Activated CD8-positive, alpha-beta T cell treated with anti-CD3 and anti-CD28 coated beads, Interleukin-2, amount 10 ng/mL, durations not matched to agents 7 days and 5 days (primary cell): ENCODE measurements at regions not wholly inside any gene's neighbourhood (a gene's known extent, or its start where the extent isn't known, plus 50 kb on each side); places are given as distances from the start of the nearest gene placed in this dataset.

Experiments
- ATAC-seq: fragments of 150-1000 bp; cut with Tn5 transposase; one replicate; pipeline ENCODE4 v1.10.0; 2021; ENCODE audit warnings: moderate library complexity
- CTCF ChIA-PET: fragments of 350-600 bp; sonication (Branson Sonifier 250); formaldehyde crosslinking; loops from one replicate; lab custom pipeline; 2021; ENCODE audit warnings: antibody characterized with exemption; lab: Charles Lee
- POLR2A ChIA-PET: fragments of 350-600 bp; sonication (Branson Sonifier 250); formaldehyde crosslinking; loops from one replicate; lab custom pipeline; 2021; ENCODE audit warnings: antibody characterized with exemption; lab: Charles Lee
- DNase-seq: peaks from one replicate; pipeline ENCODE4 v3.0.0-alpha.2; 2020
- H3K27ac Mint-ChIP-seq: one replicate; pipeline ENCODE4 v1.8.0; 2021; ENCODE audit warnings: mild to moderate bottlenecking, mixed read lengths
- H3K27me3 Mint-ChIP-seq: one replicate; pipeline ENCODE4 v1.8.0; 2021; ENCODE audit warnings: low read depth, mixed read lengths
- H3K36me3 Mint-ChIP-seq: one replicate; pipeline ENCODE4 v1.8.0; 2021; ENCODE audit warnings: low read depth, mixed read lengths
- H3K4me1 Mint-ChIP-seq: one replicate; pipeline ENCODE4 v1.8.0; 2021; ENCODE audit warnings: low read depth, mixed read lengths
- H3K4me3 Mint-ChIP-seq: one replicate; pipeline ENCODE4 v1.8.0; 2021; ENCODE audit warnings: mild to moderate bottlenecking, mixed read lengths
- H3K9me3 Mint-ChIP-seq: one replicate; pipeline ENCODE4 v1.8.0; 2022; ENCODE audit warnings: mixed read lengths; ENCODE audit not compliant: insufficient read depth

- ChIA-PET POLR2A (no interaction called here), CTCF (no interaction called here)
- H3K4me1 Mint-ChIP-seq: no peaks in the 10 kb centered on the region
- H3K4me3 Mint-ChIP-seq: no peak overlapping the region
- no peak for ATAC-seq
- H3K27me3 Mint-ChIP-seq: no peaks in the 10 kb centered on the region
- H3K27ac Mint-ChIP-seq: no peak overlapping the region
- no peaks in the 10 kb centered on the region for H3K36me3 Mint-ChIP-seq
- DNase-seq: no peak
- H3K9me3 Mint-ChIP-seq: no peaks in the 10 kb centered on the region
Measured at GRCh38 chr10:111822661-111823060, 360.9 kb downstream of the GPAM start.

GRCh38 chr10:111824128-111824527, 359.4 kb downstream of the GPAM start:
- CTCF ChIA-PET: no interaction called here
- no peaks in the 10 kb centered on the region for H3K9me3 Mint-ChIP-seq
- H3K4me1 Mint-ChIP-seq: no peaks in the 10 kb centered on the region

GRCh38 chr10:111830359-111830758, 353.2 kb downstream of the GPAM start:
- no peak overlapping the region for H3K27ac Mint-ChIP-seq
- no peaks in the 10 kb centered on the region for H3K27me3 Mint-ChIP-seq
- no peaks in the 10 kb centered on the region for H3K36me3 Mint-ChIP-seq
- no peaks in the 10 kb centered on the region for H3K4me1 Mint-ChIP-seq
- DNase-seq: no peak
- no peak for ATAC-seq
- ChIA-PET CTCF (no interaction called here), POLR2A (no interaction called here)
- H3K9me3 Mint-ChIP-seq: no peaks in the 10 kb centered on the region
- H3K4me3 Mint-ChIP-seq: no peak overlapping the region

More at GRCh38 chr10:111824128-111824527, 359.4 kb downstream of the GPAM start:
- H3K4me3 Mint-ChIP-seq: no peak overlapping the region
- POLR2A ChIA-PET: no interaction called here
- H3K27ac Mint-ChIP-seq: no peak overlapping the region
- DNase-seq (no peak), ATAC-seq (no peak)
- no peaks in the 10 kb centered on the region for H3K36me3 Mint-ChIP-seq
- H3K27me3 Mint-ChIP-seq: no peaks in the 10 kb centered on the region

GRCh38 chr10:111831058-111831457, 352.5 kb downstream of the GPAM start:
- POLR2A ChIA-PET: no interaction called here

GRCh38 chr10:111833251-111833650, 350.3 kb downstream of the GPAM start:
- ChIA-PET CTCF (no interaction called here), POLR2A (no interaction called here)
- H3K4me1 Mint-ChIP-seq: no peaks in the 10 kb centered on the region
- H3K27me3 Mint-ChIP-seq: no peaks in the 10 kb centered on the region
- DNase-seq (no peak), ATAC-seq (no peak)
- H3K27ac Mint-ChIP-seq: no peak overlapping the region
- no peaks in the 10 kb centered on the region for H3K9me3 Mint-ChIP-seq
- H3K36me3 Mint-ChIP-seq: no peaks in the 10 kb centered on the region
- no peak overlapping the region for H3K4me3 Mint-ChIP-seq

More at GRCh38 chr10:111831058-111831457, 352.5 kb downstream of the GPAM start:
- no peaks in the 10 kb centered on the region for H3K27me3 Mint-ChIP-seq
- H3K27ac Mint-ChIP-seq: no peak overlapping the region
- H3K36me3 Mint-ChIP-seq: no peaks in the 10 kb centered on the region
- H3K4me1 Mint-ChIP-seq: no peaks in the 10 kb centered on the region
- H3K4me3 Mint-ChIP-seq: no peak overlapping the region
- H3K9me3 Mint-ChIP-seq: no peaks in the 10 kb centered on the region
- CTCF ChIA-PET: no interaction called here
- no peak for ATAC-seq
- no peak for DNase-seq

- H3K9me3 Mint-ChIP-seq: no peaks in the 10 kb centered on the region
- ATAC-seq: no peak
Measured at GRCh38 chr10:111835574-111835973, 348.0 kb downstream of the GPAM start.

GRCh38 chr10:111836064-111836463, 347.5 kb downstream of the GPAM start:
- ChIA-PET POLR2A (no interaction called here), CTCF (no interaction called here)
- Mint-ChIP-seq H3K4me3 (no peak overlapping the region), H3K27me3 (no peaks in the 10 kb centered on the region), H3K36me3 (no peaks in the 10 kb centered on the region), H3K27ac (no peak overlapping the region), H3K9me3 (no peaks in the 10 kb centered on the region), H3K4me1 (no peaks in the 10 kb centered on the region)
- ATAC-seq (no peak), DNase-seq (no peak)

More at GRCh38 chr10:111835574-111835973, 348.0 kb downstream of the GPAM start:
- H3K27ac Mint-ChIP-seq: no peak overlapping the region
- H3K4me3 Mint-ChIP-seq: no peak overlapping the region
- DNase-seq: no peak
- ChIA-PET CTCF (no interaction called here), POLR2A (no interaction called here)
- no peaks in the 10 kb centered on the region for H3K4me1 Mint-ChIP-seq
- H3K27me3 Mint-ChIP-seq: no peaks in the 10 kb centered on the region
- H3K36me3 Mint-ChIP-seq: no peaks in the 10 kb centered on the region

GRCh38 chr10:111836571-111836970, 347.0 kb downstream of the GPAM start:
- ATAC-seq (no peak), DNase-seq (no peak)
- Mint-ChIP-seq H3K36me3 (no peaks in the 10 kb centered on the region), H3K9me3 (no peaks in the 10 kb centered on the region), H3K27ac (no peak overlapping the region), H3K4me3 (no peak overlapping the region), H3K4me1 (no peaks in the 10 kb centered on the region), H3K27me3 (no peaks in the 10 kb centered on the region)
- POLR2A ChIA-PET: no interaction called here
- CTCF ChIA-PET: interaction anchor here (0.9 kb wide), 1 partner anchor 80 kb away, joined by 3 read pairs; no protein-coding TSS in a partner anchor

- no peak overlapping the region for H3K27ac Mint-ChIP-seq
- DNase-seq (no peak), ATAC-seq (no peak)
- H3K4me1 Mint-ChIP-seq: no peaks in the 10 kb centered on the region
- ChIA-PET POLR2A (no interaction called here), CTCF (interaction anchor here (0.9 kb wide), 1 partner anchor 80 kb away, joined by 3 read pairs; no protein-coding TSS in a partner anchor)
- no peaks in the 10 kb centered on the region for H3K36me3 Mint-ChIP-seq
- H3K27me3 Mint-ChIP-seq: no peaks in the 10 kb centered on the region
- H3K4me3 Mint-ChIP-seq: no peak overlapping the region
- no peaks in the 10 kb centered on the region for H3K9me3 Mint-ChIP-seq
Measured at GRCh38 chr10:111837086-111837485, 346.5 kb downstream of the GPAM start.

- CTCF ChIA-PET: no interaction called here
- no peak overlapping the region for H3K27ac Mint-ChIP-seq
- POLR2A ChIA-PET: no interaction called here
- ATAC-seq (no peak), DNase-seq (no peak)
- no peaks in the 10 kb centered on the region for H3K4me1 Mint-ChIP-seq
- H3K4me3 Mint-ChIP-seq: no peak overlapping the region
- no peaks in the 10 kb centered on the region for H3K36me3 Mint-ChIP-seq
- H3K9me3 Mint-ChIP-seq: no peaks in the 10 kb centered on the region
- no peaks in the 10 kb centered on the region for H3K27me3 Mint-ChIP-seq
Measured at GRCh38 chr10:111837985-111838384, 345.6 kb downstream of the GPAM start.

- CTCF ChIA-PET: no interaction called here
- H3K4me1 Mint-ChIP-seq: no peaks in the 10 kb centered on the region
- H3K9me3 Mint-ChIP-seq: no peaks in the 10 kb centered on the region
- no peaks in the 10 kb centered on the region for H3K27me3 Mint-ChIP-seq
- POLR2A ChIA-PET: no interaction called here
- H3K27ac Mint-ChIP-seq: no peak overlapping the region
- no peak overlapping the region for H3K4me3 Mint-ChIP-seq
- DNase-seq (no peak), ATAC-seq (no peak)
- H3K36me3 Mint-ChIP-seq: no peaks in the 10 kb centered on the region
Measured at GRCh38 chr10:111840546-111840945, 343.0 kb downstream of the GPAM start.

GRCh38 chr10:111852801-111853200, 330.8 kb downstream of the GPAM start:
- no peaks in the 10 kb centered on the region for H3K4me1 Mint-ChIP-seq
- POLR2A ChIA-PET: no interaction called here
- no peak overlapping the region for H3K4me3 Mint-ChIP-seq
- H3K27ac Mint-ChIP-seq: no peak overlapping the region
- peaks cover 2% of the 10 kb centered on the region for H3K9me3 Mint-ChIP-seq
- no peak for ATAC-seq
- no peaks in the 10 kb centered on the region for H3K36me3 Mint-ChIP-seq
- no peak for DNase-seq
- H3K27me3 Mint-ChIP-seq: no peaks in the 10 kb centered on the region
- CTCF ChIA-PET: no interaction called here

GRCh38 chr10:111856631-111857030, 326.9 kb downstream of the GPAM start:
- DNase-seq (no peak), ATAC-seq (no peak)
- H3K27me3 Mint-ChIP-seq: no peaks in the 10 kb centered on the region
- ChIA-PET CTCF (no interaction called here), POLR2A (no interaction called here)
- no peaks in the 10 kb centered on the region for H3K4me1 Mint-ChIP-seq
- H3K4me3 Mint-ChIP-seq: no peak overlapping the region
- H3K9me3 Mint-ChIP-seq: no peaks in the 10 kb centered on the region
- H3K27ac Mint-ChIP-seq: no peak overlapping the region
- no peaks in the 10 kb centered on the region for H3K36me3 Mint-ChIP-seq
